ENCODE measurements at regions not wholly inside any gene's neighbourhood (a gene's known extent, or its start where the extent isn't known, plus 50 kb on each side); places are given as distances from the start of the nearest gene placed in this dataset.

- TF ChIP-seq CTCF (IDR thresholded peaks at IDR 0.05) (no peak), POLR2A (IDR thresholded peaks at IDR 0.05) (no peak)
These were observed 337.0 kb upstream of the SLC7A11 start for GRCh38 chr4:138579146-138579545.
